HG03097 (cell line): ENCODE measurements at regions not wholly inside any gene's neighbourhood (a gene's known extent, or its start where the extent isn't known, plus 50 kb on each side); places are given as distances from the start of the nearest gene placed in this dataset.

Experiments used
- ATAC-seq: cut with Tn5 transposase; IDR thresholded peaks from one replicate; pipeline ENCODE4 v1.9.1; 2021; ENCODE audit not compliant: unreplicated experiment, low FRiP score

GRCh38 chr5:168055141-168055683 lies 236.2 kb upstream of the WWC1 start:
- ATAC-seq: no peak

- ATAC-seq: no peak
Measured at GRCh38 chr5:168055961-168056360, 235.5 kb upstream of the WWC1 start.

- no peak for ATAC-seq
Measured at GRCh38 chr5:168056499-168057182, 234.8 kb upstream of the WWC1 start.

GRCh38 chr5:168057905-168058304 lies 233.5 kb upstream of the WWC1 start:
- ATAC-seq: no peak

- ATAC-seq: no peak
Measured at GRCh38 chr5:168059131-168059530, 232.3 kb upstream of the WWC1 start.

GRCh38 chr5:168062239-168062638 lies 229.2 kb upstream of the WWC1 start:
- no peak for ATAC-seq

- no peak for ATAC-seq
Measured at GRCh38 chr5:168064457-168064856, 227.0 kb upstream of the WWC1 start.

- no peak for ATAC-seq
Measured at GRCh38 chr5:168064933-168065622, 226.4 kb upstream of the WWC1 start.

GRCh38 chr5:168066536-168067208 lies 224.8 kb upstream of the WWC1 start:
- ATAC-seq: no peak

- no peak for ATAC-seq
Measured at GRCh38 chr5:168070761-168071160, 220.7 kb upstream of the WWC1 start.

- no peak for ATAC-seq
Measured at GRCh38 chr5:168072665-168073064, 218.8 kb upstream of the WWC1 start.

GRCh38 chr5:168073311-168073710 lies 218.1 kb upstream of the WWC1 start:
- no peak for ATAC-seq

GRCh38 chr5:168073991-168074800 lies 217.2 kb upstream of the WWC1 start:
- no peak for ATAC-seq

- ATAC-seq: no peak
Measured at GRCh38 chr5:168075387-168075786, 216.1 kb upstream of the WWC1 start.

GRCh38 chr5:168076561-168076991 lies 214.9 kb upstream of the WWC1 start:
- ATAC-seq: no peak

- no peak for ATAC-seq
Measured at GRCh38 chr5:168085261-168086031, 206.0 kb upstream of the WWC1 start.

GRCh38 chr5:168086104-168086610 lies 205.3 kb upstream of the WWC1 start:
- no peak for ATAC-seq

GRCh38 chr5:168086746-168087145 lies 204.7 kb upstream of the WWC1 start:
- no peak for ATAC-seq

- no peak for ATAC-seq
Measured at GRCh38 chr5:168088410-168089173, 202.9 kb upstream of the WWC1 start.
